ENCODE measurements at regions not wholly inside any gene's neighbourhood (a gene's known extent, or its start where the extent isn't known, plus 50 kb on each side); places are given as distances from the start of the nearest gene placed in this dataset.

DNA sequence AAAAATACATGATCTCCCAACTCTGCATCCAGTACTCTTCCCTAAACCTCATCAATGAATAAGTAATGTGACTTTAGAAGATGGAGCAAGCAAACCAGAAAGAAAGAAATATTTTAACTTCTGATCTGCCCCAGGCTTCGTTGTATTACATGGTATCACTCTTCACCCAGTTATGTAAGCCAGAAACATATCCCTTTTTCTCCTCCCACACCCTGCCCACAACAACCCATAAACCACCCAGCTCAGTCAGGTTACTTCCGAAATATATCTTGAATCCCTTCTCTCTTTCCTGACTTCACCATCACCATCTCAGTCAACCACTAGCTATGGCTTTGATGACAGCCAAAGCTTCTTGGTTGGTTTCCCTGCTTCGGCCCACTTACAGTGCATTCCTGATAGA lies 295.8 kb upstream of the PARD3B start:
- Histone ChIP-seq H3K27ac (ENCODE audit: low read length) (no peak overlapping the region), H3K4me3 (ENCODE audit: low read length) (no peak overlapping the region), H3K4me1 (ENCODE audit: control insufficient read depth, insufficient read depth, low read length) (no peaks in the 10 kb centered on the region), H3K36me3 (ENCODE audit: control insufficient read depth, insufficient read depth, low read length) (no peaks in the 10 kb centered on the region), H3K27me3 (ENCODE audit: control insufficient read depth, insufficient read depth, low read length) (no peaks in the 10 kb centered on the region), H3K9me3 (ENCODE audit: control insufficient read depth, insufficient read depth, low read length) (no peaks in the 10 kb centered on the region)
- 92% methylated on average over 3 of the region's 3 CpGs for WGBS (ENCODE audit: insufficient coverage)
- DNase-seq: no peak
- H3K9me3 Mint-ChIP-seq: no peaks in the 10 kb centered on the region
- H3K36me3 Mint-ChIP-seq: no peaks in the 10 kb centered on the region
- no peaks in the 10 kb centered on the region for H3K4me1 Mint-ChIP-seq
- ATAC-seq: no peak
- no peak overlapping the region for H3K4me3 Mint-ChIP-seq
- peaks cover 4 to 22% of the 10 kb centered on the region in 2 donors for H3K27me3 Mint-ChIP-seq (ENCODE audit: low read depth in 2 of 2)
- TF ChIP-seq, protein P1, sequence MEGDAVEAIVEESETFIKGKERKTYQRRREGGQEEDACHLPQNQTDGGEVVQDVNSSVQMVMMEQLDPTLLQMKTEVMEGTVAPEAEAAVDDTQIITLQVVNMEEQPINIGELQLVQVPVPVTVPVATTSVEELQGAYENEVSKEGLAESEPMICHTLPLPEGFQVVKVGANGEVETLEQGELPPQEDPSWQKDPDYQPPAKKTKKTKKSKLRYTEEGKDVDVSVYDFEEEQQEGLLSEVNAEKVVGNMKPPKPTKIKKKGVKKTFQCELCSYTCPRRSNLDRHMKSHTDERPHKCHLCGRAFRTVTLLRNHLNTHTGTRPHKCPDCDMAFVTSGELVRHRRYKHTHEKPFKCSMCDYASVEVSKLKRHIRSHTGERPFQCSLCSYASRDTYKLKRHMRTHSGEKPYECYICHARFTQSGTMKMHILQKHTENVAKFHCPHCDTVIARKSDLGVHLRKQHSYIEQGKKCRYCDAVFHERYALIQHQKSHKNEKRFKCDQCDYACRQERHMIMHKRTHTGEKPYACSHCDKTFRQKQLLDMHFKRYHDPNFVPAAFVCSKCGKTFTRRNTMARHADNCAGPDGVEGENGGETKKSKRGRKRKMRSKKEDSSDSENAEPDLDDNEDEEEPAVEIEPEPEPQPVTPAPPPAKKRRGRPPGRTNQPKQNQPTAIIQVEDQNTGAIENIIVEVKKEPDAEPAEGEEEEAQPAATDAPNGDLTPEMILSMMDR (IDR thresholded peaks at IDR 0.05): no peak
- intact Hi-C loops (cut with micrococcal nuclease): no loop called here
- no peak overlapping the region for H3K27ac Mint-ChIP-seq

DNA sequence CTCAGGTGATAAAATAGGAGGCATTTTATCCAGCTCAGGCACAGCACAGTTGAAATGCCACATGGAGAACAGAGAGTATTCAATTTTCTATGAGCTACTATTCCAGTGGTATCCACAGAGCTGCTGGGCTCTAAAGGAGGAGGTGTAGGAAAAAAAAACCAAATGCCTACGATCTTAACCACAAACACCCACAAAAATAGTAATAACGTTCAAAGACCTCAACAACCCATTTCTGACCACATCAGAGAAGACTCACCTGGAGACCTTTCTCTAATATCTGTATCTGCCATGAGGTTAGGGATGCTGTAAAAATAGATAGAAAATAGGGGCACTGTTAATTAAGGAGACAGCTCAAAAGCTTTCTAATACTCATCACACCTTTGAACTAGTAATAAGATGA lies 294.6 kb upstream of the PARD3B start:
- Histone ChIP-seq H3K36me3 (ENCODE audit: control insufficient read depth, insufficient read depth, low read length) (no peaks in the 10 kb centered on the region), H3K4me1 (ENCODE audit: control insufficient read depth, insufficient read depth, low read length) (no peaks in the 10 kb centered on the region), H3K27me3 (ENCODE audit: control insufficient read depth, insufficient read depth, low read length) (no peaks in the 10 kb centered on the region), H3K9me3 (ENCODE audit: control insufficient read depth, insufficient read depth, low read length) (no peaks in the 10 kb centered on the region), H3K27ac (ENCODE audit: low read length) (no peak overlapping the region), H3K4me3 (ENCODE audit: low read length) (no peak overlapping the region)
- Mint-ChIP-seq H3K4me1 (no peaks in the 10 kb centered on the region), H3K27me3 (ENCODE audit: low read depth in 2 of 2) (peaks cover 4 to 20% of the 10 kb centered on the region in 2 donors), H3K27ac (no peak overlapping the region), H3K36me3 (no peaks in the 10 kb centered on the region), H3K4me3 (no peak overlapping the region), H3K9me3 (no peaks in the 10 kb centered on the region)
- ATAC-seq (no peak), DNase-seq (no peak)
- TF ChIP-seq, protein P1 (IDR thresholded peaks at IDR 0.05): no peak
- WGBS (ENCODE audit: insufficient coverage): no CpG with 5 or more reads among the region's 2 CpGs
- intact Hi-C loops (cut with micrococcal nuclease): no loop called here

DNA sequence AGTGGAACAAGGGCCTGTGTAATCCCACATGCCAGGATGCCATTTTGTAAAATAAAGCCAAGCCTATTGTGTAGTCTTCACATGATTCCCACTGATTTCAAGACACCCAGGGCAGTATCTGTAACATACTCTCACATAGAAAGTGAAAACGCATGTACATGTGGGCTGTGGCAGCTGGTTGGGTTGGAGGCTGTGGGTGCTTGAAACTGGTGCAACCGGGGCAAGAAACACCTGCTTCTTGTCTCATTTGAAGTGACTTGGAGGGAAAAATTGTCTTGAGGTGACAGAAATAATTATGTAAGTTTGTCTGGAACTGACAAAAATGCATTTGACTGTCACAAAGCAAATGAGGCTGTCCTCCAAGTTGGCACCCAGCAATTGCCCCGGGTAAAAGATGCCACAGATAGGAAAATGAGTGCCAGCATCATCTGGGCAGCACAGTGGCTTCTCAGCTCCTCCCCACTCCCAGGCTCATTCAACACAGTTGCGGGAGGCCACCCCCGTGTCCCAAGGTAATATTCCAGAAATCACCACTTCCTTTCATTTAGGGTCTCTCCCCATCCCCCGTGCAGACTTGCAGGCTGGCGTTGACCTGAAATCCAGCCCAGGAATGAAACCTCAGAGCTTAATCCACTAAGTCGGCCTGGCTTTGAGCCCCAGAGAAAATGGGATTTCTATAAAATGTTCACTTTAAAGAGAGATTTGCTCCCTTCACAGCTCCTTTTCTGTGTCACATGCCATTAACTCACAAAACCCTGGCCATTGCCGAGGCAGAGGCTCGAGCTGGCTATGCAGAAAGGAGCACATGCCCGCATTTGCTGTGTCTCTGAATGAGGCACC lies 293.9 kb upstream of the PARD3B start:
- TF ChIP-seq, protein P1 (IDR thresholded peaks at IDR 0.05): no peak
- WGBS (ENCODE audit: insufficient coverage): 76% methylated on average over 11 of the region's 11 CpGs
- Histone ChIP-seq H3K4me3 (ENCODE audit: low read length) (no peak overlapping the region), H3K9me3 (ENCODE audit: control insufficient read depth, insufficient read depth, low read length) (no peaks in the 10 kb centered on the region), H3K4me1 (ENCODE audit: control insufficient read depth, insufficient read depth, low read length) (no peaks in the 10 kb centered on the region), H3K27ac (ENCODE audit: low read length) (no peak overlapping the region), H3K27me3 (ENCODE audit: control insufficient read depth, insufficient read depth, low read length) (no peaks in the 10 kb centered on the region), H3K36me3 (ENCODE audit: control insufficient read depth, insufficient read depth, low read length) (no peaks in the 10 kb centered on the region)
- no peaks in the 10 kb centered on the region for H3K4me1 Mint-ChIP-seq
- H3K27me3 Mint-ChIP-seq (ENCODE audit: low read depth in 2 of 2): peaks cover 4 to 17% of the 10 kb centered on the region in 2 donors
- no peak overlapping the region for H3K4me3 Mint-ChIP-seq
- no peak overlapping the region for H3K27ac Mint-ChIP-seq
- intact Hi-C loops (cut with micrococcal nuclease): no loop called here
- DNase-seq: no peak
- no peaks in the 10 kb centered on the region for H3K36me3 Mint-ChIP-seq
- no peak for ATAC-seq
- no peaks in the 10 kb centered on the region for H3K9me3 Mint-ChIP-seq

DNA sequence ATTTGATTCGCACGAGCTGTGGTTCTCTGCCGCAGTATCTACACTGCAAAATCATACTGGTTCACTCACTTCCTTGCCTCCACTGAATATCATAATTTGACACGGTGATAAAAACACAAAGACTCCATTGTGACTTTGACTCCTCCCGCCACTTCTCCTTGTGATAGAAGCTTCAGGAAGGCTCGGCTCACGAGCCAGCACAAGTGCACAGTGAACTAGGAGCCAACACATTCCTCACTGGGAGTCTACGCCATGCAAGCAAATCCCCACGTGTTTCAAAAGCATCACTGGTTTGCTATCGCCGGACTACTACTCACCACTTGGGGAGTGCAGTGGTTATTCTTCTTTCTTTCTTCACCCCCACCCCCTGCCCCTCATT lies 293.3 kb upstream of the PARD3B start:
- Histone ChIP-seq H3K4me1 (ENCODE audit: control insufficient read depth, insufficient read depth, low read length) (no peaks in the 10 kb centered on the region), H3K9me3 (ENCODE audit: control insufficient read depth, insufficient read depth, low read length) (no peaks in the 10 kb centered on the region), H3K36me3 (ENCODE audit: control insufficient read depth, insufficient read depth, low read length) (no peaks in the 10 kb centered on the region), H3K27ac (ENCODE audit: low read length) (no peak overlapping the region), H3K27me3 (ENCODE audit: control insufficient read depth, insufficient read depth, low read length) (no peaks in the 10 kb centered on the region), H3K4me3 (ENCODE audit: low read length) (no peak overlapping the region)
- WGBS (ENCODE audit: insufficient coverage): 83% methylated on average over 11 of the region's 11 CpGs
- Mint-ChIP-seq H3K27me3 (ENCODE audit: low read depth in 2 of 2) (peaks cover 4 to 17% of the 10 kb centered on the region in 2 donors), H3K9me3 (no peaks in the 10 kb centered on the region), H3K4me1 (no peaks in the 10 kb centered on the region), H3K36me3 (no peaks in the 10 kb centered on the region), H3K4me3 (no peak overlapping the region), H3K27ac (no peak overlapping the region)
- TF ChIP-seq, protein P1 (IDR thresholded peaks at IDR 0.05): no peak
- intact Hi-C loops (cut with micrococcal nuclease): no loop called here
- no peak for ATAC-seq
- DNase-seq: no peak
